Heart left ventricle (tissue), 13 donors: ENCODE measurements at regions not wholly inside any gene's neighbourhood (a gene's known extent, or its start where the extent isn't known, plus 50 kb on each side); places are given as distances from the start of the nearest gene placed in this dataset.

Source experiments
- CTCF ChIP-seq, 12 donors: fragments of 200-600 bp; sonication (generic) in 4 of 12; IDR thresholded peaks; one replicate each; pipeline versions ENCODE4 v1.5.0 to v1.8.0; 2018 to 2022; ENCODE audit warnings: antibody characterized with exemption in 12 of 12, mild to moderate bottlenecking in 5 of 12
- POLR2A ChIP-seq, 2 donors: fragments of 450-650 bp; IDR thresholded peaks; one replicate each; pipeline ENCODE4 v1.6.1; 2017; ENCODE audit warnings: antibody characterized with exemption in 2 of 2, mild to moderate bottlenecking in 2 of 2, moderate library complexity in 2 of 2
- donor health status: ischemic (EF 13 %, LVEDD 7.1; RV severe dilation, severe dysfunction).
- donor health status: DM: no; HTN: yes; CAD: no.
- donor health status: DM: no; HTN: no; CAD: no.
- donor health status: ischemic (EF 25% LVEDD 6.9; RV normal size, moderate dysfunction).
- donor health status: ischemic (EF 25% LVEDD 5.7; RV mildly dilated, moderate dysfunction).
- donor health status: ischemic (EF 35%, LVEDD 5.7; RV mildly dilated, moderate dysfunction).
- donor health status: nonischemic (EF 11% LVEDD 7.7; RV severe dilation, severe dysfunction).
- donor health status: DM: yes; HTN: yes; CAD: no.
- donor health status: PGD.
- donor health status: ischemic (EF 29% LVEDD 5.4; RV normal size, mild dysfunction).
- donor health status: nonischemic (EF 23%, LVEDD 6.1; RV moderate dilation, normal function).

GRCh38 chr11:105377870-105378269 is 232.0 kb upstream of the GRIA4 start:
- no peak for TF ChIP-seq CTCF (IDR thresholded peaks at IDR 0.05)
- TF ChIP-seq POLR2A (IDR thresholded peaks at IDR 0.05) = no peak
